Panc1 (cell line): ENCODE measurements at regions not wholly inside any gene's neighbourhood (a gene's known extent, or its start where the extent isn't known, plus 50 kb on each side); places are given as distances from the start of the nearest gene placed in this dataset.

Experiments used
- CTCF ChIP-seq: fragments of 450-650 bp; IDR thresholded peaks from 2 replicates; pipeline ENCODE4 v1.5.1; 2017; ENCODE audit warnings: mild to moderate bottlenecking
- POLR2AphosphoS5 ChIP-seq: IDR thresholded peaks from 2 replicates; pipeline ENCODE4 v1.6.1; 2012; ENCODE audit warnings: mild to moderate bottlenecking, low read depth, low read length, moderate library complexity
- REST ChIP-seq, 2 experiments: IDR thresholded peaks; 2 replicates each; pipeline ENCODE4 v1.6.1; 2011 to 2012; ENCODE audit warnings: low read depth in 2 of 2, control low read depth in 1 of 2, low read length in 1 of 2, mild to moderate bottlenecking in 1 of 2, moderate library complexity in 1 of 2; ENCODE audit not compliant: insufficient read depth in 1 of 2
- SIN3A ChIP-seq: IDR thresholded peaks from 2 replicates; pipeline ENCODE4 v1.6.1; 2012; ENCODE audit warnings: low read depth, mild to moderate bottlenecking, low read length, moderate library complexity, borderline replicate concordance; ENCODE audit not compliant: insufficient read depth
- TCF7L2 ChIP-seq: IDR thresholded peaks from 2 replicates; pipeline ENCODE4 v1.6.1; 2011; ENCODE audit warnings: mild to moderate bottlenecking, low read depth, low read length, inconsistent platforms

- peak; percentile 92 for TF ChIP-seq CTCF
- no peak for TF ChIP-seq POLR2AphosphoS5
- TF ChIP-seq TCF7L2 = no peak
- TF ChIP-seq REST (IDR thresholded peaks at IDR 0.05; ENCODE audit: insufficient read depth in 1 of 2, low read depth in 2 of 2, low read length in 1 of 2) = no peak
- TF ChIP-seq SIN3A = no peak
Observed at GRCh38 chr12:131608740-131609690, 101.9 kb upstream of the SFSWAP start.
